GM19238 (cell line): ENCODE measurements at regions not wholly inside any gene's neighbourhood (a gene's known extent, or its start where the extent isn't known, plus 50 kb on each side); places are given as distances from the start of the nearest gene placed in this dataset.
"Not testable (repeated sequence)": the region's sequence is repeated elsewhere in the genome, so short reads cannot be mapped to it uniquely, and the experiment has no call there.

Experiments used
- DNase-seq: peaks from one replicate; pipeline ENCODE4 v3.0.0; 2011; ENCODE audit warnings: low spot score; ENCODE audit not compliant: insufficient read length

DNA sequence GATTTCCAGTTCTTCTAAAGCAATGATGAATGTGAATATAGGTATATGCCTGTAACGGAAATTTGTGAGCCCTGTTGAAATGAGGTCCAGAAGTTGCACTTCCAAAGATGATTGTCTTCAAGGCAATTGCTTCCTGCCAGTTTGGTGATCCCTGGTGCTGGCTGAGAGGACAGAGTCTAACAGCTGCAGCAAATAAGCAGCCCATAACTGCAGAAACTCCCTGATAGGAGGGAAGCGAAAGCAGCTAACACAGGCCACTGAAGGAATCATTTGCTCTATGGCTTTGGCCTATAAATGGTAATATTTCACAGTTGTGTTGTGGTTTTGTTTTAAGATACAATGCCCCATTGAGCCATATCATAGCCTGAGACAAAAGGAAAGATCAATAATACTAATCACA is 451.5 kb upstream of the MIR17HG start:
- no peak for DNase-seq

DNA sequence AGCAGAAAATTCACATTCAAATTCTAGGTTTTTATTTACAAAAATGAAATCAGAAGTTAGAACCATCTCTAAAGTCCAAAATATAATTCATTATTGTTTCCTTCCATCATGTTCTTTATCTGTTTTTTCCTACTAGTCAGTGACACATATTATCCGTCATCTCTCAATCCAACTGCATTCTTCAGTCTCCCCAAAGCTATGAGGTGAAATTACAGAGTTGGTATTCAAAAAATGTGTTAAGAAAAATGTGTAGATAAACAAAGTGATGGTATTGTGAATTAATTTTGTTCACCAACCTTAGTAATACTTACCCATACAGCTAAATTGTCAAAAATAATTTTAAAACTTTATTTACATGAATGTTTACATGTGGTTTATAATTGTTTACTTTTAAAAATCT is 448.7 kb upstream of the MIR17HG start:
- no peak for DNase-seq

DNA sequence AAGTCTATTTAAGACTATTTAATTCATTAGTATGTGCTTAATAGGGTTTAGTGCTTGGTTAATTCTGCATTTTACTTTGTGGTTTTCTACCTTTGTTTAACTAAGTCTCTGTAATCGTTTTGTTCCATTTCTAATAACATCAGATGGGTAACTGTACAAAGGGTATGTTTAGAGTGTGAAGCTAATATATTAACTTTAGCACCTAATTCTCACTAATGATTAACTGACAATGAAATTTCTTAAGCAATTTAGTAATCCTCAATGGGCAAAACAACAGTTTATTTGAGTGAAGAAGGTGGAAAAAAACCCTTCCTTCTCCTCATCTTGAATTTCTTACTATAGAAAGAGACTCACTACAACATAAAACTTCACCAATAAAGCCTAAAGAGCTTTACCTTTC is 448.1 kb upstream of the MIR17HG start:
- DNase-seq, result no peak

DNA sequence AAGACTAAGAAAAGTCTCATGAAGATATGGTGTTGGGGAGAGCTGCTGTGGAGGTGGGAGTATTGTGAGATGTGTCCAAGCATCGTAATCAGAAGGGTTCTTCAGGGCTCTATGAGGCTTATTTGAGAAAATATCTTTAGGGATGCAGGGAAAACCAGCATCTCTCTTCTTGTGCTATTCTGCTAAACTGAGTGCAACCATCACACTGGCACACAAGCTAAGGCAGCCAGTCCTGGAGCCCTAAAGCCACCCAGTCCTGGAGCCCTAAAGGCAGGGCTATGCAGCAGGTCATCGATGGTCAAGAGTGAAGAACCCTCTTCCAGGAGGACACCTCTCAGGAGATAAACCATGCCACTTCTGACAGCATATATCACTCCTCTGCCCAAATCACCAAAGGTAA is 445.2 kb upstream of the MIR17HG start:
- DNase-seq, result no peak

DNA sequence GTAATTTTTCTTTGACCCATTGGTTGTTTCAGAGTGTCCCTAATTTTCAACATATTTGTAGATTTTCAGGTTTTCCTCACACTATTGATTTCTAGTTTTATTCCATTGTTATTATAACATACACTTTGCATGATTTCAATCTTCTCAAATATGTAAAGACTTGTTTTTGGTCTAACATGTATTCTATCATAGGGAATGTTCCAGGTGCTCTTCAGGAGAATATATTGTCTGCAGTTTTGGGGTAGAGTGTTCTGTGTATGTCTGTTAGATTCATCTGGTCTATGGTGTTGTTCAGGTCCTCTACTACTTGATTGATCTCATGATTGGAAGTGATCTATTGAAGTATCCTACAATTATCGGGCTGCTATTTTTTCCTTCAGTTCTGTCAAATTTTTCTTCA is 440.9 kb upstream of the MIR17HG start:
- no peak for DNase-seq

DNA sequence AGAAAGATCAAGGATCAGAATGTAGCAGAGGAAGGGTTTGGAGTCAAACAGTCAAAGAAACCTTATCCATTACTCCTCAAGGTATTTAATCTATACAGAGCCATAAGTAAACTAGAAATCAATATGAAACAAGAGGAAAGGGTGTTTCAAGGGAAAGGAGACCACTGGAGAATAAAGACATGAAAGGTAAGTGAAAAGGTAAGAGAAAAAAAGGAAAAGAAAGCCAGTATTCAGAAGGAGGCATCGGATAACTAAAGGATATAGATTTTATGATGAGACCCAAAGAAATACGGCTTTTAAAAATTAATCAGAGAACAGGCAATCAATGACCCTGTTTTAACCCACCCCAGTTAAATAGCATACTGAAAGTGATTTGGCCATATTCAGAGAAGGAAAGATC is 438.7 kb upstream of the MIR17HG start:
- no peak for DNase-seq

DNA sequence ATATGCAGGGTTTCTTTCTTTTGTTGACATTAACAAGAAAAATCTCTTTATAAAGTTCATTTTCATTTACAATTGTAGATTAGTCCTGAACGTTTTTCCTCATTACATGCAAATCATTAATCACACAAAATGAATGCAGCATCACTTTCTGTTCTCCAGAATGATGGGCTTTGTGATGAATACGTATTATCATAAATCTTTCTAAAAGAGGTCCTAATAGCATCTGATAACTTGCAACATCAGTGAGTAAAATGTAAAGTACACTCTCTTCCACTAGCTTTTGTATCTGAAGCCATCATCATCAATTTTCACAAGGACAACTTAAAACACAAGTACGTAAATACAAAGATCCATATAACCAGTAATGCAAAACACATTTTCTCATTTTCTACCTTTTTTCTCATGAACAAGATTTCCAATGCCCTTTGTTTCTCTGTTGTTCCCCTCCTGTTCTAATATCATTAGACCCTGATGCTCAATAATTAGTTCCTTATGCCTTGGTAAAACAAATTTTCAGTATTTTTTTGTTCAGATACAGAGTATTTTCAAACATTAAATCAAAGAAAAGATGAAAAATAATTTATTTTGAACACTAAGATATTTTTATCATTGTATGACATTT is 437.4 kb upstream of the MIR17HG start:
- DNase-seq, result no peak

DNA sequence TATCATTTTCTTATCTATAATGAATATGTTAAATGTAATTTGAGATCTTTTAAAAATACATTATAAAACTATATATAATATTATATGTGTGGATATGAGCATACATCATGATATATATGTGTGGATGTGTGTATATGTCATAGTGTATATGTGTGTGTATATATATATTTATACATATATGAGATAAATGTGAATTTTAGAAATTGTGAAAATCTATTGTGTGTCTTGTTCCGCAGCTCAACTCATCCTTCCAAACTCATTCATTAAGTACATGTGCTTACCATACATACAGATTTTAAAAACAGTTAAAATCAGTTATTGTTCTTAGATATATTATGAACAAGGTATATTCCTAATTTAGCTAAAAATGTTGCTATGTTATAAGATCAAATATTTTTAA is 435.2 kb upstream of the MIR17HG start:
- DNase-seq, result no peak

DNA sequence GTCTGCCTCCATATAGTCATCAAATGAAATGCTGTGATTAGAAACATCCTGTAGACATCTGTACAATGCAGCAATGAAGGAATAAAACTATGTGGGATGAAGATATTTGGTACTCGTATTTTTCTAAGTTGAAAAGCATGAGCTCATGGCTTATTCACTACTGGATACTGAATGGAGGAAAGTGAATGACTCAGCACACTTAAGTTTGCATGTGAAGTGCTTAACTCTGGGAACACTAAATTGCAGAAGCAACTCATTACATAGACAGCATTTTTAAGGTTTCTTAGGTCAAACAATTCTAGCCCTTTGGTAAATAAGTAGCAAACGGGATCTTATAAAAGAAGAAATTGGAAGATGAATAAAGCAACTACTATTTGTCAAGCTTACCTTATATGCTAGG is 429.0 kb upstream of the MIR17HG start:
- no peak for DNase-seq

DNA sequence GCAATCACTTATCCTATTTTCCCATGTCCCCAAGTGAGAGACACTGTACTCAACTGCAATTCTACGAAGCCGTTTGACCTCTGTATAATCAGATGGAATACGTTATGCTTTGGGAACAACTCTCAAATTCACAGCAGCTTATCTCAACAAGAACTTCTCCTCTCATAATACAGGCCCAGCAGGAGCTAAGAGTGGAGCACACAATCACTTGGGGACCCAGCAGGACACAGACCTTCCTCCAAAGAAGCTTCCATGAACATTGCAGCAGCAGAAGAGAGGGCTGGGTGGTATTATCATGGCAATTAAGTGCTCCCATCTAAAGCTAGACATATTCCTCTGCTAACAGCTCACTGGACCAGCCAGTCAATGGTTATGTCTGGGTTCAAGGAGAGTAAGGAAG is 428.3 kb upstream of the MIR17HG start:
- no peak for DNase-seq

DNA sequence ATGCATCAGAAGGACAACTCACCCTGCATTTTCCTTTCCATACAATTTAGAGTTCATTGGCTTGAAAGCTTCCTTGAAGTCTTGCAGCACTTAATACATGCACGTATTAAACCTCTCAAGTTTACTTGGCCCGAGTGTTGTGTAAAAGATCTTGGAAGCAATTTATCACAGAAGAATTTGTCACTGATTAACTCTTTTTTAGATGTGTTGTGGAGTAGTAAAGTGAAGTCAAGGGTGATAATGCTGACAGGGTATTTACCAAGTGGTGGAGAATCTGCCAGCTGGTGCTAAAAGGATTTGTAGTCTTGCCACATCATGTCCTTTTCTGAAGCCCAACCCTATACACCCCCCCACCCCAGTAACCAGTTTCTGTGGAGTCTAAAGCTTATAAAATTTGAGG is 421.0 kb upstream of the MIR17HG start:
- DNase-seq, result no peak

DNA sequence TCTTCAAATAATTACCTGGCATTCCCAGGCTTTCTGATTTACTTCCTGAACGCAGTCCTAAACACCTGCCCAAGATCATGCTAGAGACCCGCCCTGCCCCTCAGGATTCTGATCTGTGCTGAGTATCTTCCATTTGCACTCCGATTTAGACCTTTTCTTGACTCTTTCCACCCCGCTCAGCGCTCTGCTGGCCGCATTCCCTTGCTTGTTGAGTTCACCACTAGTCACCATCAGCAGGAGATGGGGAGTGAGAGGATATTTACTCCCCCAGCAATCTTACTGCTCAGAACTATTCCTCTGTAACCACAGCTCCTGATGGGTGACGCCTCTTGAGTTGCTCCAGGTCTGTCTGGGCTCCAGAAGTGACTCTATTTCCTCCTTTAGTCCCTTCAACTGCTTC is 419.4 kb upstream of the MIR17HG start:
- no peak for DNase-seq

DNA sequence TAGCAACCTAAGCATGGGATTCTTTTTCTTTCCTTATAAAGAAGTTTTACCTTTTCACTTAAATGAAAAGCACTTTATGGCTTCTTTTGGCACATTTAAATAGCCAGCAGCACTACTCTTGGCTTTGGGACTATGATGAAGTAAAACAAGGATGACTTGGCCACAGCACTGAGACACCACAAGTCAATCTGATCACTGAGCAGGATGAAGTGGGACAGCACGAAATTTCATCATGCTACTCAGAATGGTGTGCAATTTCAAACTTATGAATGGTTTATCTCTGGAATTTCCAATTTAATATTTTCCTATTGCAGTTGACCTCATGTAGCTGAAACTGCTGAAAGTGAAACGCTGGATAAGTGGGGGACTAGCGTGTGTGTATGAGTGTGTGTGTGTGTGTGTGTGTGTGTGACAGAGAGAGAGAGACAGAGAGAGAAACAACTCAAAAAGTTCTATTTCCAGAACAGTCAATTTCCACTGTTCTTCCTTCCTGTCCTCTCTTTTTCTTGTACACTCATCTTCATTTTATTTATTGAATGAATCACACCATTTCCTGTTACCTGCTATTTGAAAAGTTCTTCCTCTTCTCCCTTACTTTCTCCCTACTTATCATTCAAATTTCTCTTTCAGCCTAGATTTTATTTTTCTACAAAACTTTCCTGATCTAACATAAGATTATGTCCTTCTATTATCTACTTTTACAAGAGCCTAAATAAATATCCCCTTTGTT is 414.2 kb upstream of the MIR17HG start:
- DNase-seq, result no peak

DNA sequence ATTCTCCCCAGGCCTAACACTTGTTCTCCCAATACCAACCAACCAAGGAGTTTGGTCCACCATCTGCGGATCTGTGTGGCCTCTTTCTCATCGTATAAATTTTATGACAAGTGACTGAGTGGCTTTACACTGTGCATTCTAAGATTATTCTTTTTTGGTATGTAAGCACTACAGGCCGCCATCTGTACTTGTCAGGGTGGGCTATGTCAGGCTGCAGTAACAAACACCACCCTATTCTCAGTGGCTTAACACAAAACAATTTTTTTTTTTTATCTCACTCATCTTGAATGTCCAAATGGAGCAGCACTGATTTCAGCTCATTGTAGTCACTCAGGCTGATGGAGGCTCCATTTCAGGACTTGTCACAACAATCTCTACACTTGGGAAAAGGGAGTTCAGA is 412.7 kb upstream of the MIR17HG start:
- no peak for DNase-seq

DNA sequence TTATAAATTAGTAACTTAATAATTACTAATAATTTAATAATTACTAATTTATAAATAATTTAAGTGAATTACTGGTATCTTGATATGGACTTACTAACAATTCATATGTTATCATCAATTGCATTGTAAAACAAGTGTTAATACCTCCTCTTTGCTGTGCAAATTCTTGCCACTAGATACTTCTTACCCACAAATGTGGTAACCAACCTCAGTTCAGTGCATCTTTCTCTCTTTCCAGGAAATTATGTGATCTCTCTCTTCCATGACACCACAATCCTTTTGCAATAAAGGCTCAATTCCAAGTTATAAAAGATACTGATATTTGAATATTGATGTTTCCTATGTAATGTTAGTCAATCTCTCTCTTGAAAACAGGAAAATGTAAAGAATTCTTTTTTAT is 408.6 kb upstream of the MIR17HG start:
- no peak for DNase-seq

DNA sequence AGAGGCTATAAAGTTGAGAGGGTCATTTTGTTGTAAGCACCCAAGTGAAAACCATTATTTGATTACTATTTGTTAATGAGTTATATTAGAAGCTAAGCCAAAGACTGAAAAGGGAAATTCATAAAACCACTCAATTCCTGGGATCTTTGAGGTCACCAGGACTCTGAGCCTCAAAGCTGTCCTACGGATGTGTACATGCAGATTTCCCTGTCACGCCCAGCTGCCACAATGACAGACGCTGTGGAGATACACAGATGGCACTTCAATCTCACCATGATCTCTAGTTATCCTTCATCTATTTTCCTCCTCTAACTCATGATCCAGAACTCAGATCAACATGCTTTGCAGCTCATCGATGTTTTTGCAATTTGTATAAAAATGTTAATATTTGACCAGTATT is 403.5 kb upstream of the MIR17HG start:
- no peak for DNase-seq

DNA sequence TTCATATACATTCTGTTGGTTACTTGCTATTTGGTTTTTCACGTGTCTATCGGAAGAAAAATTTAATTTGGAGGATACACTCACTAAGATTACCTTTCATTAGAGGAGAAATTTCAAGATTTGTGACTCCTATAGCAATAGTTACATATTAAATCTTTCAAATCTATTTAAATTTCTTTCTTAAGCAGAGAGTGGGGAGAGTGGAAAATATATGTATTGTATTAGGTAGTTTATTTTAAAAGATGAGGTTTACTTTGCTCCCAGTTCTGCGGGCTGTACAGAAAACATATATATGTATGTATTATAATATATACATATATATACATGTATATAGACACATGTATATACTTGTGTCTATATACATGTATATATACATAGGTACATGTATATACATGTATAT is 402.3 kb upstream of the MIR17HG start:
- DNase-seq, result not testable (repeated sequence)

DNA sequence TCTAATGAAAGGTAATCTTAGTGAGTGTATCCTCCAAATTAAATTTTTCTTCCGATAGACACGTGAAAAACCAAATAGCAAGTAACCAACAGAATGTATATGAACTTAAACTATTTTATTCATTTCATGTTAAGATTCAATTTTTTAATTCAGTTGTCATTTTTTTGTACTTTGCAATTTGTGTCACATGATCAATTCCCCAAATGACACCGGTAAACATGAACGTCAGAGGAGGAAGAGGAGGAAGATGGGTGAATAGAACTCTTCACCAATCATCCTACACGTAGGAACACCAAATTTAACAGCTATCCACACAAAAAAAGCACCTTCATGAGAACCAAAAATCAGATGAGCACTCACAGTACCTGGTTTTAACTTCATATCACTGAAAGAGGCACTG is 401.4 kb upstream of the MIR17HG start:
- DNase-seq, result not testable (repeated sequence)

DNA sequence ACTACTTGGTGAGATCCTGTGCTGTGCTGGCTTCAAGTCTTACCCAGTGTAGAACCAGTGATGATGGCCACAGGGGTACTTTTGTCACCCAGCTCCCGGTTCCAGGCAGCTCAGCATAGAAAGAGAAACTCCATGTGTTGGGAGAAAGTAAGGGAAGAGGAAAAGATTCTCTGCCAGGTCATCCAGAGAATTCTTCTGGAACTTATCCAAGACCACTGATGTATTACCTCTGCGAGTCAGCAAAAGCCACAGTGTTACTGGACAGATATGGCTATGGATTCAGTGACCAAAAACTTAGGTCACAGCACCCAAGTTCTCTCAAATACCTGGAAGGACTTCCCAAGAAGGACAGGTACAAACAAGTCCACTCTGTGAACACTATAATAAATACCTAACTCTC is 399.5 kb upstream of the MIR17HG start:
- DNase-seq, result no peak

DNA sequence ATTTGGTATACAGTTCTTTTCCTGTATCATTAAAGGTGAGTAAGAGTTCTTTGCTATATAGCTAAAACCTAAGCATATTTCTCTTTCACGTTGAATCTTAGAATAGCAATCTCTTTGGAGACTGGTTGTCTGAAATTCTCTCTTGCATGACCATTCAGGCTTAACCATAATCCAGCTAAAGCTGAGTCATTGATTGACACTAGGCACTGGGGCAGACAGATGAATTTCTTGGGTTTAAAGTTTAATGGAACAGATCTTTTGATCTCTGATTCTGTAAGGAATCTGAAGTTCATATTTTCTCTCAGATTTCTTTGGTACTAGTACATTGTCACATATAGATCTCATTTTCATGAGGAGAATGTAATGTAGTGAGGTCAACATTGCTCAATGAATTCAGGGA is 397.3 kb upstream of the MIR17HG start:
- no peak for DNase-seq

DNA sequence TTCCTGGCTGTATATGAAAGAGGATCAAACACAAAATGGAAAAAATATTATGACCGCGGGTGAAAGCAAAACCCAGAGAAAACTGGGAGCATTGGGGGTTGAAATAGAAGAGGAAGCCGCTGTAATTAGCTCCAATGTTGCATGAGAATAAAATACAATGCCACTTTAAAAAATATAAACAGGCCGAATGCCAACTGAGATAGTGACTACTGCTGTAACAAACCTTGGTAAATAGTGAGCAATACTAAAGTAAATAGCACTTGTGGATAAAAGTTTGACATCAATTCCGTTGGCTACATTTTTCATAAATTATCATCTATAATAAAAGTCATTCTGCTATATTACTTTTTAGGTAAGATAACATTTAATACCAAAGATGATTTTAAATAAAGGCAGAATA is 395.8 kb upstream of the MIR17HG start:
- no peak for DNase-seq

DNA sequence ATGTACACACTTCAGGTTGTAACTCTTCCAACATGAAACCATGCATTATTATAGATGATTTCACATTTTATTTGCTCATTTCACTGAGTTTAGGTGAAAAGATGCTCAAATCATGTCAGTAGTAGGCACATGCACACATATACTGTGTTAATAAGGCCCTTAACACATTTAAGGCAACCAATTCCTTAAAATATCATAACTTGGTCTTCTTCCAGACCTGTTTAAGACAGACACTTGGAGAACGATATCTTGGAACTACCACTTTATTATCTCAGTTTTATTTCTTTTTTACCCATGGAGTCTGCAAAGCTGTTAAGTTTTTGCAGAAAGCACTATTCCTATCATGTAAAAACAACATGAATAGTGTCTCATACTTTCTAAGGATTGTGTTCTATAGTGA is 395.2 kb upstream of the MIR17HG start:
- no peak for DNase-seq

DNA sequence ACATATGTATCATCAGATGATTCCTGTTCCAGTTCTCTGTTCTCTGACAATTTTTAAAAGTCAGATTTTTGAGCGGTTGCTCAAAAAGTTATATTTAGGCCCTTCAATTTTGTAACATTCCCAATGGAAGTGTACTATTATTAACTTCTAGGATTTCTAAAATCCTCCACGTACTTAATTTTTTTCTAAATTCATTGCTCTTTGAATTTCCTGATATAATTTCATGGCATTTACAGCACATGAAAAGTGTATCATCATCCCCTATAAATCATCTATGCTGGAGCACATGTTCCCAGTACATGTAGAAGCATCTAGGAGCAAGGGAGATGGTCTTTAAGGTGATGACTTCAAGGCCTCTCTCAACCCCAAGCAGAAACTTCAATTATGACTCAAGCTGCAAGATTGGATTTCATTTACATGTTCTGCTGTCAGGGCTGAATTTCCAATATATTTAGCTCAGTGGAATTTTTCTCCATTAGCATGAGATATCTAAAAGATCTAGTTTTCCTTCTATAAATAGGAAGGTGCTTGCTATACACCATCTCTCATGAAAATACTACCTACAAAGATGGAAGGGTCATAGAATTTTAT is 392.8 kb upstream of the MIR17HG start:
- DNase-seq, result no peak
